ENCODE measurements at regions not wholly inside any gene's neighbourhood (a gene's known extent, or its start where the extent isn't known, plus 50 kb on each side); places are given as distances from the start of the nearest gene placed in this dataset.

- intact Hi-C loops (cut with DNase I; ENCODE audit: low total_unique reads): no loop called here
- Histone ChIP-seq H3K4me1 (no peaks in the 10 kb centered on the region), H3K4me3 (no peak overlapping the region), H3K9me3 (no peaks in the 10 kb centered on the region), H3K36me3 (no peaks in the 10 kb centered on the region), H3K27me3 (no peaks in the 10 kb centered on the region), H3K27ac (no peak overlapping the region)
- TF ChIP-seq EP300 (IDR thresholded peaks at IDR 0.05) (no peak), CTCF (IDR thresholded peaks at IDR 0.05) (no peak), POLR2A (IDR thresholded peaks at IDR 0.05) (no peak), POLR2AphosphoS5 (IDR thresholded peaks at IDR 0.05) (no peak)
- no peak for DNase-seq
- WGBS, 5 donors: 47 to 62% (median 59%) methylated on average over 1 of the region's 1 CpG
Measured at GRCh38 chr4:147220833-147221232, 260.1 kb upstream of the EDNRA start.

DNA sequence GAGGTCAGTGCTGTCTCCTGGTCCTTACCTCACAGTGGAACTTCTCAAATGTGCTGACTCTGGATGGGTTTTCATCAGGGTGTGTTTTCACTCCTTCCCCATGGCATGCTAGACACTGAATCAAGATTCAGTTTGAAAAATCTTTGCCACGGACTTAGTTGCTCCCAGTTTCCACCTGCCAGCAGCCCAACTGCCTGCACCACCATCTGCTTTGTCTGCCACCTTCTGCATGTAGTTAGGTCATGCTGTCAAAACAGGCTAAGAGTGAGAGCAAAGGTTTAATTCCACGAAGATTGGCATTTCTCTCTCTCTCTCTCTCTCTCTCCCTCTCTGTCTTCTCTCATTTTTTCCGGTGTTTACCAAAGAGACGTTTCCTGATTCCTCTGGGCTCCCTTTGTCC is 258.0 kb upstream of the EDNRA start:
- TF ChIP-seq POLR2A (IDR thresholded peaks at IDR 0.05) (no peak), CTCF (IDR thresholded peaks at IDR 0.05) (no peak), POLR2AphosphoS5 (IDR thresholded peaks at IDR 0.05) (no peak), EP300 (IDR thresholded peaks at IDR 0.05) (no peak)
- Histone ChIP-seq H3K27me3 (no peaks in the 10 kb centered on the region), H3K4me3 (no peak overlapping the region), H3K9me3 (no peaks in the 10 kb centered on the region), H3K4me1 (no peaks in the 10 kb centered on the region), H3K27ac (no peak overlapping the region), H3K36me3 (no peaks in the 10 kb centered on the region)
- no peak for DNase-seq
- WGBS, 5 donors: 63 to 78% (median 67%) methylated on average over 4 of the region's 4 CpGs
- intact Hi-C loops (cut with DNase I; ENCODE audit: low total_unique reads): no loop called here

- Histone ChIP-seq H3K27me3 (no peaks in the 10 kb centered on the region), H3K27ac (no peak overlapping the region), H3K36me3 (no peaks in the 10 kb centered on the region), H3K4me3 (no peak overlapping the region), H3K9me3 (no peaks in the 10 kb centered on the region), H3K4me1 (no peaks in the 10 kb centered on the region)
- 93 to 95% (median 95%) methylated on average over 5 of the region's 5 CpGs for WGBS, 5 donors
- intact Hi-C loops (cut with DNase I; ENCODE audit: low total_unique reads): no loop called here
- DNase-seq: no peak
- no peak for TF ChIP-seq POLR2AphosphoS5 (IDR thresholded peaks at IDR 0.05)
Measured at GRCh38 chr4:147223576-147223975, 257.3 kb upstream of the EDNRA start.

DNA sequence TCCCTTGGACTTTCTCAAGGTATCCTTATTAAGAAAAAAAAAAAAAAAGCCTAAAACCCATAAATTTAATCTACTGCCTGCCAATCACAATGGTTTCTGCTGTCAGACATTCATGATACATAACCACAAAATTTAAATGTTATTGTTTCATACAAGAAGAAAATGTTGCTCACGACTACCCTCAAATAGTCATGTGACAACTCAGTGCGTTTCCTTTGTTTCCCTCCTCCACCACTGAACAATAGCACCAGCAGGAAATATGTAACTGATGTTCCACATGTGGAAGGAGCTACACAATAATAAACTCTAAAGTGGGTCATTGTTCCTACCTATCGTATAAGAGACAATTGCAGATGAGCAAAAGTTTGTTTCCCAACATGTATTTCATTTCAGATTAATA is 244.1 kb upstream of the EDNRA start:
- H3K36me3 ChIP-seq: no peaks in the 10 kb centered on the region
- no peaks in the 10 kb centered on the region for H3K27me3 ChIP-seq
- no peak for TF ChIP-seq POLR2AphosphoS5 (IDR thresholded peaks at IDR 0.05)
- no peak for TF ChIP-seq CTCF (IDR thresholded peaks at IDR 0.05)
- no peak for TF ChIP-seq EP300 (IDR thresholded peaks at IDR 0.05)
- TF ChIP-seq POLR2A (IDR thresholded peaks at IDR 0.05): no peak
- H3K27ac ChIP-seq: no peak overlapping the region
- intact Hi-C loops (cut with DNase I; ENCODE audit: low total_unique reads): no loop called here
- no peak overlapping the region for H3K4me3 ChIP-seq
- no peak for DNase-seq
- no peaks in the 10 kb centered on the region for H3K4me1 ChIP-seq
- 67 to 76% (median 72%) methylated on average over 3 of the region's 3 CpGs for WGBS, 5 donors
- no peaks in the 10 kb centered on the region for H3K9me3 ChIP-seq

DNA sequence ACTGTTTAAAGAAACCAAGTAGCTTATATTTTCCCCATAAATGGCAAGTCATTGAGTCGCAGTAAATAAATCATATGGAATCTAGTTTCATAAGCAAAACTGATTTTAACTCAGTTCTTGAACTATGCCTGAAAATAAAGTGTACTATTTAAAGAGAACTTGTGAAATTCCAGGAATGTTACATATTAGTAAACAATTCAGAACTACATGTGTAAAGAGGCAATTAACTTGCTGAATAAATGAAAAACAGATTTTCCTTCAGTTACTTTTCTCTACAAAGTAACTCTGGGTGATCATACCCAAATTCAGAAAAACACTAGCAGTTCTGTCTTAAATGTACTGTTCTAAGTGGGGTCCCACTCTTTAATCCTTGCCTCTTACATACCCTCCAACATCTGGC is 236.1 kb upstream of the EDNRA start:
- H3K4me3 ChIP-seq: no peak overlapping the region
- TF ChIP-seq CTCF (IDR thresholded peaks at IDR 0.05): no peak
- TF ChIP-seq POLR2A (IDR thresholded peaks at IDR 0.05): no peak
- TF ChIP-seq EP300 (IDR thresholded peaks at IDR 0.05): no peak
- TF ChIP-seq POLR2AphosphoS5 (IDR thresholded peaks at IDR 0.05): no peak
- intact Hi-C loops (cut with DNase I; ENCODE audit: low total_unique reads): no loop called here
- no peak for DNase-seq
- no peaks in the 10 kb centered on the region for H3K9me3 ChIP-seq
- H3K4me1 ChIP-seq: no peaks in the 10 kb centered on the region
- 0% methylated on average over 1 of the region's 1 CpG for WGBS, 5 donors
- H3K36me3 ChIP-seq: no peaks in the 10 kb centered on the region
- H3K27me3 ChIP-seq: no peaks in the 10 kb centered on the region
- no peak overlapping the region for H3K27ac ChIP-seq
